HG02642 (cell line): ENCODE measurements at regions not wholly inside any gene's neighbourhood (a gene's known extent, or its start where the extent isn't known, plus 50 kb on each side); places are given as distances from the start of the nearest gene placed in this dataset.
"Not testable (repeated sequence)": the region's sequence is repeated elsewhere in the genome, so short reads cannot be mapped to it uniquely, and the experiment has no call there.

Experiments used
- ATAC-seq: cut with Tn5 transposase; IDR thresholded peaks from one replicate; pipeline ENCODE4 v1.9.1; 2021; ENCODE audit warnings: mild to moderate bottlenecking; ENCODE audit not compliant: unreplicated experiment, poor library complexity

- no peak for ATAC-seq
Observed at GRCh38 chr4:34417160-34417559, 1827.2 kb downstream of the ARAP2 start.

DNA sequence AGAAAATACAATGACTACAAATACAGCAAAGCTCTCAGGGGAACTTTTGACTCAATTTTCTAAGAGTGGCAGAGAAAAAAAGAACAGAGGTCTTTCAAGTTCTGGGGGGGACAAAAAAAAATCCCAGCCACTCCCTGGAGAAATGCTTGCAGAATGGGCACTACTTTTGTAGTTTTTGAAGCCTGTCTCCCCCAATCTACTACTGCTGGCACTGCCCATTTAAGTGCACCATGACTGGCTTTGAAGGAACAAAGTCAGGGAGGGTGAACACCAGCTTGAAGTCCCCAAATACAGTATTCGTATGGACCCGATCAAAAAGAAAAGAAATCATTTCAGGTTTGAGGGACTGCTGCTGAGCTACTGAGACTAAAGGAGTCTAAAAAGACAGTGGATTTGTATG, 1824.4 kb downstream of the ARAP2 start:
- ATAC-seq = no peak

GRCh38 chr4:34422472-34423175, 1821.7 kb downstream of the ARAP2 start:
- ATAC-seq = no peak

DNA sequence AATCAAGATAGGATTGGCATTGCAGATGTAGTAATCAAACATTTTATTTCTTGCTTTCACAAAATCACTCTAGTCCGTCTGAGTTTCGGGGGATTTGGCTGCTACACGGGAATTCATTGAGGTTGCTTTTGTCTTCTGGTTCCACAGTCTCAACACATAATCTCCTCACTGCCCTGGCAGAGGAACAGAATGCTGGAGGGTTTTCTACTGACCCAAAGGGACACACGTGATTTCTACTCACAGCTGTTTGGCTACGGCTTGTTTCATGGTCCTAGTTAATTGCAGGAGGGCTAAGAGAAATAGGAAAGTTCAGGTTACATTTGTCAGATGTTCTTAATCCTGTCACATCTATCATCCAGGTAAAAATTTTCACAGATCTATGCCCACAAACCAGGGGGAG, 1811.6 kb downstream of the ARAP2 start:
- no peak for ATAC-seq

- ATAC-seq = not testable (repeated sequence)
Observed at GRCh38 chr4:34434377-34434776, 1809.9 kb downstream of the ARAP2 start.

GRCh38 chr4:34464196-34464595, 1780.1 kb downstream of the ARAP2 start:
- ATAC-seq = no peak

GRCh38 chr4:34466411-34466810, 1777.9 kb downstream of the ARAP2 start:
- no peak for ATAC-seq

DNA sequence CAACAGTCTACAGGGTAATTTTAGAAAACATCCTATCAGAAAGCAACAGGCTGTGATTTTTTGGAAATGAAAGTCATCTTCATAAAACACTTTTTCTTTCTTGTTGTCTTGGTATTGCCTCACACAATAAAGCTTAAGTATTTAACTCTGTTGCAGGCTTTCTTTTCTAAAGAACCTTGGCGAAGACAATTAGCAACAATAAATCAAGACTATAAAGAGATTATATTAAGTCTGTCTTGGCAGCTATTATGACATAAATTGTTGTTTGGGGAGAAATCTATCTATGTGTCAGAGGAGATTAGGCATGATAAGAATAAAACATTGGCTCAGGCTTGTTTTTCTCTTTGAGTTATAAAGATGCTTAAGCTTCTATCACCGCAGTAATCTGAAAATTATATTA, 1774.8 kb downstream of the ARAP2 start:
- ATAC-seq = no peak

- no peak for ATAC-seq
Observed at GRCh38 chr4:34485252-34485651, 1759.1 kb downstream of the ARAP2 start.

- ATAC-seq = no peak
Observed at GRCh38 chr4:34486461-34487363, 1757.6 kb downstream of the ARAP2 start.

DNA sequence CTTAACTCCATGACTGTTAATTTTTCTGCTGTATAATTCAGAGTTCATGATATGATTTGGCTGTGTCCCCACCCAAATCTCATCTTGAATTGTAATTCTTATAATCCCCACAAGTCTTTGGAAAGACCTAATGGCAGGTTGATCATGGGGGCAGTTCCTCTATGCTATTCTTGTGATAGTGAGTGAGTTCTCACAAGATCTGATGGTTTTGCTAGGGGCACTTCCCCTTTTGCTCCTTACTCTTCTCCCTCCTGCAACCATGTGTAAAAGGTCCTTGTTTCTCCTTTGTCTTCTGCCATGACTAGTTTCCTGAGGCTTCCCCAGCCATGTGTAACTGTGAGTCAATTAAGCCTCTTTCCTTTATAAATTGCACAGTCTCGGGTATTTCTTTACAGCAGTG, 1751.9 kb downstream of the ARAP2 start:
- ATAC-seq = no peak

- ATAC-seq = no peak
Observed at GRCh38 chr4:34502086-34502485, 1742.2 kb downstream of the ARAP2 start.

DNA sequence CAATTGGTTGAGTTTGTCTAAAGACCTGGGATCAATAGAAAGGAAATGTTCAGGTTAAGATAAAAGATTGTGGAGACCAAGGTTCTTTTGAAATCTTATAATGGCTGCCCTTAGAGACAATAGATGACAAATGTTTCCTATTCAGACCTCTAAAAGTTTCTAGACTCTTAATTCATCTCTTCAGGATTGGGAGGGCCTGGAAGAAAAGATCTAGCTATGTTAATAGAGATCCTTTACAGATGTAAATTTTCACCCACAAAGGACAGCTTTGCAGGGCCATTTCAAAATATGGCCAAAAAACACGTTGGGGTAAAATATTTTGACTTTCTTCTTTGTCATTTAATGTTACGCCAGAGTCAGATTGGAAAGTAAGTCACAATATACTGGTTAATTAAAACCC, 1739.6 kb downstream of the ARAP2 start:
- not testable (repeated sequence) for ATAC-seq

DNA sequence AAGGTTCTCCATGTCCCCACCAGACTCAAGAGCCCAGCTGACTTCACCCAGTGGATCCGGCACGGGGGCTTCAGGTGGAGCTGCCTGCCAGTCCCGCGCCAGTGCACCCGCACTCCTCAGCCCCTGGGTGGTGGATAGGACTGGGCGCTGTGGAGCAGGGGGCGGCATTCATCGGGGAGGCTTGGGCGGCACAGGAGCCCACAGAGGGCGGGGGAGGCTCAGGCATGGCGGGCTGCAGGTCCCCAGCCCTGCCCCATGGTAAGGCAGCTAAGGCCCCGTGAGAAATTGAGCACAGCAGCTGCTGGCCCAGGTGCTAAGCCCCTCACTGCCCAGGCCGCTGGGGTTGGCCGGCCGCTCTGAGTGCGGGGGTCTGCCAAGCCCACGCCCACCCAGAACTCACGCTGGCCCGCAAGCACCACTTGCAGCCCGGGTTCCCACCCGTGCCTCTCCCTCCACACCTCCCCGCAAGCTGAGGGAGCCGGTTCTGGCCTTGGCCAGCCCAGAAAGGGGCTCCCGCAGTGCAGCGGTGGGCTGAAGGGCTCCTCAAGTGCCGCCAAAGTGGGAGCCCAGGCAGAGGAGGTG, 1737.7 kb downstream of the ARAP2 start:
- ATAC-seq = not testable (repeated sequence)

DNA sequence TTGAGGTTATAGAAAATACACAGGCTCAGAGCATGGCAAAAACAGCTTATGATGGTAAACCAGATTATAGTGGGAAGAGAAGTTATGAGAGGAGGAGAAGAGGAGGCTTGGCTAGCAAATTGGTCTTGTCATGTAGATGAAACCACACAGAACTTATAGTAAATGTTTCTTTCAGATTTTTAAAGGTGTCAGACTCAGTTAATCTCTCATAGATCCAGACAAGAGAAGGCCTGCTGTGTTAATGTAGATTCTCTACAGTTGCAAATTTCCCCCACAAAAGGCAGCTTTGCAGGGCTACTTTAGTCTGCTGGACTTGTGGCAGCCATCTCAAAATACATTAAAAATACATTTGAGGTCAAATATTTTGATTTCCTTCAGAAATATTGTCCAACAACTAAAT, 1731.7 kb downstream of the ARAP2 start:
- ATAC-seq = no peak

DNA sequence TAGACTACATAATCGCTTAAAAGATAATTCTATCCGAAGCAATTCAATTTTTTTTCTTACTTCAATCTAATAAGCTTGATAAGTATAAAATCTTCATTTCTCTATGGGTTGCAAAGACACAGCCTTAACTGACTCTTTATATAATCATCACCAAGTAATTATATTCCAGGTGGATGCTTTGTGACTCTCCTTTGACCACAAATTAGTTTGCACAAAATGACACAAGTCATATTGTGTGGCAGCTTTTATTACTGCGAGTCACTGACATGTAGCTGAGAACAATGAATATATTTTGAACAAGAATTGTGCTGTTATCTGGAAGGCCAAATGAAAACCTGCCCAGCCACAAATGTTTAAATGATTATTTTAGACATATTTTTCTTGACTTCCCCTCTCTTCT, 1727.8 kb downstream of the ARAP2 start:
- ATAC-seq = no peak

GRCh38 chr4:34534916-34535315, 1709.4 kb downstream of the ARAP2 start:
- ATAC-seq = no peak

DNA sequence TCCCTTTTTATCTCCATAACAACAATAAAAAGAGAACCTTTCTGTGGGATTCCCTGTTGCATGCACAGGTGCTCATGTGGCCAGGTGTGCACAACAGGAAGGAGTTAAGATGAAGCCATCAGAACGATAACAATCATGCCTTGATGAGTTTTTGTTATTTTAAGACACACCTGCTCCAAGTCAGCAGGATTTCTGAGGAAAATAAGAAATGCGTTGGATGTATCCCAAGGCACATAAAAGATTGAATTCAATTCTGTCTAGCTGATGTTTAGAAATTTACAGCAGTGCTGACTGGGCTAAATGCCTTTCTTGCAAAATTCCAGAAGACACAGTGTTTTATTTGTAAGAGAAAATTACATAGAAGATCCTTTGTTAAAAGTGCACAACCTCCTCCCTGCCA, 1678.2 kb downstream of the ARAP2 start:
- no peak for ATAC-seq

GRCh38 chr4:34572026-34572425, 1672.3 kb downstream of the ARAP2 start:
- no peak for ATAC-seq

DNA sequence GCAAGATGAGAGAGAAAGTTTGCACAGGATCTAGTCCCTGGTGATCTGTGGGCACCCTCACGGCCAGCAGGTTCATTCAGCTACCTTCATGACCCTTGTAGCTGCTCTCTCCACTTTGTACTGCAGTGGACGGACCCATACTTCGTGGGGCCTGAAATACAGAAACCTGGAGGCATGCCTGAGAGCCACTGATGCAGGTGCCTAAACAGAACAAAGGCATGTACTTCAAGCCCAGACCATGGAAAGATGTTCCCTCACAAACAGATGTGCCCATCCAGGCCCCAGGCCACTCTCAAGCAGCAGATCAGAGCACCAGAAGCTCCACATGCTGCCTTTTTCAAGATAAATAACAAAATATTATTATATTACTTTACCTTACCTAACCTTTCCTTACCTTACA, 1629.0 kb downstream of the ARAP2 start:
- ATAC-seq = no peak

DNA sequence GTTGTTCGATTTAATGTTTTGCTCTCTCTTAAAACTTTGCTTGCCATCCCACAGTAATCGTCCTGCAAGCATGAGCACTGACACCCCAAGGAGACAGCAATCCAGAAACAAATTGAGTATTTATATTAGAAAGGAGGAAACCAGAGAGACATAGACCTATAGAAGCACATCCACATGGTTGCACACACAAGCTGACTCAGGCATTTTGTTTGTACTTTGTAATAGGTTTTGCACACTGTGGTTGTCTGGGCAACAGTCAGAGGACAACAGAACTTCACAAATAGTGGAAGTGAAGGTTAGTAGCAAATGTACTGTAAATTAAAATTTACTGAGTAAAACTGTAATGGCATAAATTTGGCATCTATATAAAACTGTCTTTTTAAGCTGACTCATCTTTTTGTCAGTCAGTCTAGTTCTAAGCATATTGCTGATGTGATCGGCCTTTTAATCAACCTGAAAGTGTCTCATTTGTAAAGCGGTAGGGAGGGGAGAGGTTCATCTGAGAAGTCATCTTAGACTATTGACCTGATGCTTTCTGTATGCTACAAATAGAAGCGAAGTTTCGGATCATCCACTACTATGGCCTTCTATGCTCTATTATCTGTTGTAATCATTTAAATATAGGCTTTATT, 1624.7 kb downstream of the ARAP2 start:
- no peak for ATAC-seq
